PFSK-1 (cell line): ENCODE measurements at regions not wholly inside any gene's neighbourhood (a gene's known extent, or its start where the extent isn't known, plus 50 kb on each side); places are given as distances from the start of the nearest gene placed in this dataset.

Experiments used
- FOXP2 ChIP-seq: optimal IDR thresholded peaks from 2 replicates; pipeline ENCODE3; 2011; ENCODE audit warnings: borderline replicate concordance, control low read depth, inconsistent platforms; ENCODE audit not compliant: insufficient read depth; ENCODE audit errors: extremely low read length, extremely low read depth
- POLR2AphosphoS5 ChIP-seq: IDR thresholded peaks from 2 replicates; pipeline ENCODE4 v1.6.1; 2012; ENCODE audit warnings: low read depth, mild to moderate bottlenecking, control low read depth, low read length, moderate library complexity
- SIN3A ChIP-seq: IDR thresholded peaks from 2 replicates; pipeline ENCODE4 v1.6.1; 2012; ENCODE audit warnings: mild to moderate bottlenecking, low read length, moderate library complexity, borderline replicate concordance; ENCODE audit not compliant: insufficient read depth
- TAF1 ChIP-seq: IDR thresholded peaks from 2 replicates; pipeline ENCODE4 v1.6.1; 2012; ENCODE audit warnings: low read length, control low read depth, borderline replicate concordance; ENCODE audit not compliant: insufficient read depth
- TF ChIP-seq, protein P1 (sequence below), 2 experiments: IDR thresholded peaks; 2 replicates each; pipeline versions ENCODE4 v1.6.1 to v1.8.0; 2011 to 2012; ENCODE audit warnings: low read depth in 2 of 2, low read length in 2 of 2, control low read depth in 1 of 2, inconsistent platforms in 1 of 2, mild to moderate bottlenecking in 1 of 2, moderate library complexity in 1 of 2; ENCODE audit not compliant: insufficient read depth in 1 of 2

DNA sequence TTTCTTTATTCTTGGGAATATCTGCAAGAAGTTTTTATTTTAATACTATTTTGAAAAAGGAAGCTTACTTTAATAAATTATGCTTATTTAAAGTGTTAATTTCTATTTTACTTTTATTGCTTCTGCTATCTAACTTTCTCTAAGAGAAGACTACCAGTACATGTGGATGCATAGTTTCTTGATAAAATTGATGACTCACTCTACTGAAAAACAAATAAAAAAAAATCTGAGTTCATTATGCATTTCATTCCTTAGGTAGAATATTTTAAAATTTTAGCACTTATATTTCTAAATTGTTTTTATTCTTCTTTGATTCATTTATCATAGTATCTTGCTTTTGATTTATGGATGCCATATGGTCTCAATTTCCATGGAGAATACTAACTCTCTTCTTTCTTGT is 217.9 kb downstream of the TAF11L14 start:
- TF ChIP-seq POLR2AphosphoS5: no peak
- no peak for TF ChIP-seq FOXP2
- no peak for TF ChIP-seq TAF1
- TF ChIP-seq, protein P1, sequence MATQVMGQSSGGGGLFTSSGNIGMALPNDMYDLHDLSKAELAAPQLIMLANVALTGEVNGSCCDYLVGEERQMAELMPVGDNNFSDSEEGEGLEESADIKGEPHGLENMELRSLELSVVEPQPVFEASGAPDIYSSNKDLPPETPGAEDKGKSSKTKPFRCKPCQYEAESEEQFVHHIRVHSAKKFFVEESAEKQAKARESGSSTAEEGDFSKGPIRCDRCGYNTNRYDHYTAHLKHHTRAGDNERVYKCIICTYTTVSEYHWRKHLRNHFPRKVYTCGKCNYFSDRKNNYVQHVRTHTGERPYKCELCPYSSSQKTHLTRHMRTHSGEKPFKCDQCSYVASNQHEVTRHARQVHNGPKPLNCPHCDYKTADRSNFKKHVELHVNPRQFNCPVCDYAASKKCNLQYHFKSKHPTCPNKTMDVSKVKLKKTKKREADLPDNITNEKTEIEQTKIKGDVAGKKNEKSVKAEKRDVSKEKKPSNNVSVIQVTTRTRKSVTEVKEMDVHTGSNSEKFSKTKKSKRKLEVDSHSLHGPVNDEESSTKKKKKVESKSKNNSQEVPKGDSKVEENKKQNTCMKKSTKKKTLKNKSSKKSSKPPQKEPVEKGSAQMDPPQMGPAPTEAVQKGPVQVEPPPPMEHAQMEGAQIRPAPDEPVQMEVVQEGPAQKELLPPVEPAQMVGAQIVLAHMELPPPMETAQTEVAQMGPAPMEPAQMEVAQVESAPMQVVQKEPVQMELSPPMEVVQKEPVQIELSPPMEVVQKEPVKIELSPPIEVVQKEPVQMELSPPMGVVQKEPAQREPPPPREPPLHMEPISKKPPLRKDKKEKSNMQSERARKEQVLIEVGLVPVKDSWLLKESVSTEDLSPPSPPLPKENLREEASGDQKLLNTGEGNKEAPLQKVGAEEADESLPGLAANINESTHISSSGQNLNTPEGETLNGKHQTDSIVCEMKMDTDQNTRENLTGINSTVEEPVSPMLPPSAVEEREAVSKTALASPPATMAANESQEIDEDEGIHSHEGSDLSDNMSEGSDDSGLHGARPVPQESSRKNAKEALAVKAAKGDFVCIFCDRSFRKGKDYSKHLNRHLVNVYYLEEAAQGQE (IDR thresholded peaks at IDR 0.05; ENCODE audit: insufficient read depth in 1 of 2, low read depth in 2 of 2, low read length in 2 of 2): no peak
- TF ChIP-seq SIN3A: no peak

DNA sequence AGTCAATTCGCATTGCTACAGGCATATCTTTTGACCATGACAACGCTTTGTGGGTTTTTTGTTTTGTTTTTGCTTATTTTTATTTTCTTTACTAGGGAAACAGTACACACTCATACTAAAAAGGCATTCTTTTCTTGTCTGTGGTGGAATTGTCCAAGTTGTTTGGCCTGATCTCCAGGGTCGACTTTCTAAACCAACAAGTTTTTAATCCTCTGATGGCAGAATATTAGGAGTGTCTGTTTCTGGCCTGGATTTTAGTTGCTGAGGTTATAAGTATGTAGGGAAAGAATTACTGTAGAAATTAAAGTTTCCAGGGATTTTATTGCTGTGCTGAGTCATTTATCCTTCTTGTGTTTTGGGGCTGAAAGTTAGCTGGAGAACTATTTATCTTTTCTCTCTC is 218.5 kb downstream of the TAF11L14 start:
- TF ChIP-seq POLR2AphosphoS5: no peak

DNA sequence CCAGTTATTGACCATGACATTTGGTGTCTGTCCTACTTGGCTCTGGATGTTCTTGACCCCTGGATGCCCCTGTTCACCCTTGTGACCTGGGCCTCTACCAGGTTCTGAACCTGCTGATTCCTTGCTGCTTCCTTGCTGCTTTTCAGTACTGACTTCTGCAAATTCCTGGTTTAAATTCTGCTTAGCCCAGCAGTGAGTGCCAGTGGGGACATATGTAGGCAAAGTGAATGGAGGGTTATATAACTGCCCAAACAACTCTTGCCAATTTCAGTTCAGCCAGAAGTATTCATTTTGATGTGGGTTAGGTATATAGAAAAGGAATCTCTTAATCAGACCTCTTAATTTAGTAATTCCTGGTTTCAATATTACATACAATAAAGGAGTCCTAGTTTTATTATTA is 220.6 kb downstream of the TAF11L14 start:
- no peak for TF ChIP-seq SIN3A
- TF ChIP-seq, protein P1 (IDR thresholded peaks at IDR 0.05; ENCODE audit: insufficient read depth in 1 of 2, low read depth in 2 of 2, low read length in 2 of 2): no peak
- no peak for TF ChIP-seq FOXP2
- TF ChIP-seq POLR2AphosphoS5: no peak
- no peak for TF ChIP-seq TAF1

DNA sequence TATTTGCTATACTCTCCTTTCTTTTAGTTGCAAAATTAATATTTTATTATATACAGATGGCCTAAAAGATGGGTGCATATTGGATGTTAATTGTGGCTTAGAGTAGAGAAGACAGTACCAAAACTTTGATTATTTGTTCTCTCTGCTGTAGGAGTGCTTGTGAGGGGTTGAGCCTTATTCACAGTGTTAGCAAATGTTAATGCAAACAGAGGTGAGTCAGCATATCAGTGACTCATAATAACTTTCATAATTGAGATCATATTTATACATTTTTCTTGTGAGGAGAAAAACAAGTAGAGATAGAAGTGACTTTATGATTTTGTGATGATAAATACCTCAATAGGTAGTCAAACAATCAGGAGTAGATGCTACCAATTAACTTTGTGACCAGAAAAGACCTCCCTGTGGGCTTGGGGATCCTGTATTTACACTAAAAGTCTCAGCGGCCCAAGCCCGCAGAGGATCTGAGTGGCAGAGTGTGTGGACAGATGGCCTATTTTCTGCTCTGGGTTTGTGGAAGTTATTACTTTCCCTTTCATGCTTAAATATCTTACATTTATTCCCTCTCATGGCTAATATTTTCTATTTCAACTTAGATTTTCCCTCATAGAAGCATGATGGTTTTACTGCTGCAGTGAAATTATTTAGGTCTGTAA is 226.5 kb downstream of the TAF11L14 start:
- TF ChIP-seq SIN3A (no peak), TAF1 (no peak), FOXP2 (no peak), POLR2AphosphoS5 (no peak)
- TF ChIP-seq, protein P1 (IDR thresholded peaks at IDR 0.05; ENCODE audit: insufficient read depth in 1 of 2, low read depth in 2 of 2, low read length in 2 of 2): no peak

DNA sequence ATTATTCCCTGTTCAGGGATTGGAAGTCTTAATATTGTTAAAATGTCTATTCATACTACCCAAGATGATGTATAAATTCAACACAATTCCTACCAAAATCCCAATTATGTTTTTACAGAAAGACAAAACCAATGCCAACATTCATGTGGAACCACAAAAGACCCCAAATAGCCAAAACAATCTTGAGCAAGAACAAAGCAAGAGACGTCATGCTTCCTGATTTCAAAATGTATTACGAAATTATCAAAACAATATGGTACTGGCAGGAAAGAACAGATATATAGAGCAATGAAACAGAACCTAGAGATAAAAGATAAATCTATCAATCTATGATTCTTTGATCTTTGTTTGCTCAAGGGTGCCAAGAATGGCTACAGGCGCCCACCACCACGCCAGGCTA is 237.9 kb downstream of the TAF11L14 start:
- TF ChIP-seq, protein P1 (IDR thresholded peaks at IDR 0.05; ENCODE audit: insufficient read depth in 1 of 2, low read depth in 2 of 2, low read length in 2 of 2): no peak
- TF ChIP-seq TAF1: no peak
- no peak for TF ChIP-seq SIN3A
- TF ChIP-seq FOXP2: no peak
- TF ChIP-seq POLR2AphosphoS5: no peak
